ENCODE measurements at regions not wholly inside any gene's neighbourhood (a gene's known extent, or its start where the extent isn't known, plus 50 kb on each side); places are given as distances from the start of the nearest gene placed in this dataset.

DNA sequence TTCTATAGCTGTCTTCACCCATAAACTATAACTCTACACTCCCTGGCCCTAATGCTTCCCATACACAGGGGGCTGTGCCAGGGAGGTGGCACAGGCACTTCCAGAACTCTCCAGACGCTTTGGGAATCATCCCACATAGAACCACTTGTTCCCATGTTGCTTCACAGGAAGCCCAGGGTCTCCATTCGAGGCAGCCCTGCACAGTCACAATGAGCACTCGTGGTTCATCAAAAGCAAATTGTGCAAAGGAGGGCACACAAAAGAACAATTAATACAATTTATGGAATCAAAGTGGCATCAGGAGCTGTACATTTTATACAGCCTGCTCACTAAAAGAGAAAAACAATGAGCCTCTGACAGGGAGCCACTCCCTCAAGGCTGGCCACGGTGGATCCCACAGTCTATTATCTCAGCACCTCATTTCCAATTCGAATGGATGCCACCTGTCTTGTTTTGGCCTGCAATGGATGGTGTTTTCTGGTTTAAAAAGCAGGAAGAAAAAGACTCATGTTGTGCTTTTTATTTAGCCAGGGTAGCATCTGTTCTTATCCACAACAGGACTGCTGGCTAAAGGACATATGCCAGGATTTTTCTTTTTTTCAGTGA, 354.8 kb downstream of the ENC1 start:
- TF ChIP-seq JUN (IDR thresholded peaks at IDR 0.05; ENCODE audit: borderline replicate concordance, insufficient read depth, insufficient read length, low read depth) (no peak), POLR2A (IDR thresholded peaks at IDR 0.05; ENCODE audit: low read depth, low read length) (no peak), POLR2AphosphoS5 (IDR thresholded peaks at IDR 0.05; ENCODE audit: insufficient read depth, low read depth, low read length) (no peak), MYC (IDR thresholded peaks at IDR 0.05; ENCODE audit: low read depth, low read length) (no peak), EZH2 (IDR thresholded peaks at IDR 0.05; ENCODE audit: borderline replicate concordance, low read depth, low read length, severe bottlenecking) (no peak), GATA2 (IDR thresholded peaks at IDR 0.05; ENCODE audit: insufficient read depth, insufficient read length, low read depth, low read length) (no peak), FOS (IDR thresholded peaks at IDR 0.05; ENCODE audit: borderline replicate concordance, insufficient read depth, low read length) (no peak)
- TF ChIP-seq, protein P1, sequence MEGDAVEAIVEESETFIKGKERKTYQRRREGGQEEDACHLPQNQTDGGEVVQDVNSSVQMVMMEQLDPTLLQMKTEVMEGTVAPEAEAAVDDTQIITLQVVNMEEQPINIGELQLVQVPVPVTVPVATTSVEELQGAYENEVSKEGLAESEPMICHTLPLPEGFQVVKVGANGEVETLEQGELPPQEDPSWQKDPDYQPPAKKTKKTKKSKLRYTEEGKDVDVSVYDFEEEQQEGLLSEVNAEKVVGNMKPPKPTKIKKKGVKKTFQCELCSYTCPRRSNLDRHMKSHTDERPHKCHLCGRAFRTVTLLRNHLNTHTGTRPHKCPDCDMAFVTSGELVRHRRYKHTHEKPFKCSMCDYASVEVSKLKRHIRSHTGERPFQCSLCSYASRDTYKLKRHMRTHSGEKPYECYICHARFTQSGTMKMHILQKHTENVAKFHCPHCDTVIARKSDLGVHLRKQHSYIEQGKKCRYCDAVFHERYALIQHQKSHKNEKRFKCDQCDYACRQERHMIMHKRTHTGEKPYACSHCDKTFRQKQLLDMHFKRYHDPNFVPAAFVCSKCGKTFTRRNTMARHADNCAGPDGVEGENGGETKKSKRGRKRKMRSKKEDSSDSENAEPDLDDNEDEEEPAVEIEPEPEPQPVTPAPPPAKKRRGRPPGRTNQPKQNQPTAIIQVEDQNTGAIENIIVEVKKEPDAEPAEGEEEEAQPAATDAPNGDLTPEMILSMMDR (IDR thresholded peaks at IDR 0.05; ENCODE audit: extremely low read depth in 1 of 2, insufficient read depth in 1 of 2, low read depth in 1 of 2, low read length in 2 of 2): no peak
- TF ChIP-seq, protein P2, sequence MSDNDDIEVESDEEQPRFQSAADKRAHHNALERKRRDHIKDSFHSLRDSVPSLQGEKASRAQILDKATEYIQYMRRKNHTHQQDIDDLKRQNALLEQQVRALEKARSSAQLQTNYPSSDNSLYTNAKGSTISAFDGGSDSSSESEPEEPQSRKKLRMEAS (IDR thresholded peaks at IDR 0.05; ENCODE audit: insufficient read depth, insufficient read length): no peak

Data from endothelial cell of umbilical vein (primary cell).